NCI-H345 treated with DMSO at 0.1 percent for 48 hours (cell line): ENCODE measurements at regions not wholly inside any gene's neighbourhood (a gene's known extent, or its start where the extent isn't known, plus 50 kb on each side); places are given as distances from the start of the nearest gene placed in this dataset.
A peak's percentile ranks its signal among the peaks of the same experiment; 100 is the strongest.

Experiments used
- DNase-seq: peaks from one replicate; lab custom pipeline; 2025; ENCODE audit not compliant: unreplicated experiment; lab: John Stamatoyannopoulos, UW

DNA sequence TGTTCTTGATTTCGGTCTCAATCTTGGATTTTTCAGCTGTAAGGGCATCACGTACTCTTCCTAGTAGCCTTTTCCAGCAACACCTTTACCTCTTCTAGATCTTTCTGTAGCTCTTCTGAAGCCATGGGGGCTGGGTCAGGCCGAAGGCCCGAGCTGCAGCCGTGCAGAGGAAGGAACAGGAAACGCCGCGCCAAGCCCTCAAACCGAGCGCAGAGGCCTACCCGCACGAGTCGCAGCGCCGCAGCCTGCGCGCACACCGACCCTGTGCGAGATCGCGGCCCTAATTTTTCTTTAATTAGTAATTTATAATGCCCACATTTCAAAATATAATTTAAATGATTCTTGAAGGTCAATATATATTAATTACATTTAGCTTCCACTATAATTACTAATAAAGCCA is 483.8 kb downstream of the NUP35 start:
- no peak for DNase-seq

DNA sequence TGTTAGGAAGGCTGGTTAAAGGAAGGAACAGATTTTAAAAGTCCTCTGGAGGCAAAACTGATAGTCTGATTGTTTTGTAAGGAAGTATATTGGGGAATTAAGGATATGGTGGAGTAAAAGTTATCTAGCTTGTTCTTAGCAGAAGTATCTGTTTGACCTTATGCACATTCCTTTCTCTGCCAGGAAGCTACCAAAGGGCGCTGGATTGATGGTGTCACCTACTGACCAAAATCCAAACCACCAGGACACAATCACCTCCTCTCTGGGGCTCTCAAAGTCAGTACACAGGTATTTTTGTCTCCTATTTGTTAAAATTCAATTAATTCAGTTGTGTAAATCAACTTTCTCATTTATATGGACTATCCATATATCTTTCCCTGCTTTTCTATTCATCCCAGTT is 484.5 kb downstream of the NUP35 start:
- DNase-seq, result no peak

DNA sequence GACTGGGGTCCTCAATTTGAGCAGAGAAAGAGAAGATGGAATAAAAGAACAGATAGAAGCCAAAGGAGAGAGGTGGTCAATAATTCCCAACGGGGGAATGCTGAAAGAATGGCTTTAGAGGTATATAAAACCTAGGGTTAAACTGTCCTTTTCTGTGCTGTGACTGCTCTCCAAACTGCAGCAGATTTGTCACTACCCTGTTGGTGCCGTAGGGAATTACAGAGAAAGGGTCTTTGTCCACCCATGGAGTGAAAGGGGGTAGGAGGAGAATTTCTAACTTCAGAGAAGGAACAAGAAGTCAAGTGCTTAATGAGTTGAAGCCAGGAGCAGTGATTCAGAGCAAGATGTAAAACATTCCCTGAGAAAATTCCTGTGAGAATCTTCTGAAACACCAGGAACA is 486.5 kb downstream of the NUP35 start:
- no peak for DNase-seq

DNA sequence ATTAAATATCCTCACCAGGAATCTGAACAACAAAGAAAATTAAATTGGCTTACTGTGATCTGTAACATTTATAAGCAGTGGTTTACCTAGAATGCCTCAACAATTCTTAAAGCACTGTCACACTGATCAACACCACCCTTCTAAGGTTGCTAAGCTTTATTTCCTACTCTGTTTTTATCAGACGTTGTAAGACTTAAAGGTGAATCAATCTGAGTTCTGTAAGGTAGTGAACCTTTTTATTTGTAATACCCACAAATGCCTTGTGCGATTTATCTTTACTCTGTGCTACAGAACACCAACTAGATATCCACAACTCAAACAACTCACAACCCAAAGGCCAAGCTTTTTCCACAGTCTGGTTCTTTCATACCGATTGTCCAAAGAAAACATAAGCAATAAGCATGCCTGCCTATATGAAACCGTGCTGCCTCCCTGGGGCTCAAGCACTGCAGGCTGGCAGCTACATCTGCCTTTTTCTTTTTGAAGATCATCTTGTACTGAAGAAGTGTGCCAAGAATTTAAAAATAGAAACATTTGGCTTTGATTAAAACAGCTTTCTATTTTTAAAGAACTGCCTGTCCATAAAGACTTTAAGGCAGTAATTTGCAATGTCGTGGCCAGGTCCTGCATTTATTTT is 490.7 kb downstream of the NUP35 start:
- peak; percentile 68 for DNase-seq

DNA sequence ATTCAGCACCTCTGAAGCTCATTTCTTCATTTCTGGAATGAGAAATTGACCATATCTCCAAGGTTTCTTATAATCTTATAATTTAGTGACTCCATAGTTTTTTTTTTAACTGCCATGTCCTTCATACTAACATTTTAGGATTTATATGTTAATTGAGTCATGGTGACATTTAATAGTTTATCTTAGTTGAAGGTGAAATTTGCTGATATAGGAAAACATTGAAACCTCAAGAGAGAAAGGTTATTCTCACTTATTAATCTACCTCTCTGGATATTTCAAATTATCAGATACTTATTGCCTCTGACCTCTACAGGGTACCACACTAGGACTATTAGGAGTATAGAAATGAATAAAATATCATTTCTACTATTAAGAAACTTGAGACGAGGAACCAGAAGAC is 499.0 kb downstream of the NUP35 start:
- DNase-seq, result no peak

DNA sequence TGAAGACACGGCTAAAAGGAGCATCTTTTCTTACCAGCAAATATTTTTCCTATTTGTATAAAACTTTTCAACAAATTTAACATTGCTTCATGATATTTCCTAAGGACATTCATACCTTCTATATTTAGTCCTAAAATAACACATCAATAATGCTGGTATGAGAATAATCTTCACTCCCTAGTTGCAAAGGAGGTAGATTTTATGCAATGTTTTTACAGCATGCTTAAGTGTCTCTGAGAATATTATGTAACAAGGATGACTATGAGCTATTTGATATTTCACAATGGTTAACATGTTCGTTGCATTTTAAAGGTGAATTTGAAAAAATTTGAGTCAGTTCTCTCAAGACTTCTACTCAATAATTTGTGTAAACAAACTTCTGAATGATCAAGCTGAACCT is 506.7 kb downstream of the NUP35 start:
- no peak for DNase-seq

DNA sequence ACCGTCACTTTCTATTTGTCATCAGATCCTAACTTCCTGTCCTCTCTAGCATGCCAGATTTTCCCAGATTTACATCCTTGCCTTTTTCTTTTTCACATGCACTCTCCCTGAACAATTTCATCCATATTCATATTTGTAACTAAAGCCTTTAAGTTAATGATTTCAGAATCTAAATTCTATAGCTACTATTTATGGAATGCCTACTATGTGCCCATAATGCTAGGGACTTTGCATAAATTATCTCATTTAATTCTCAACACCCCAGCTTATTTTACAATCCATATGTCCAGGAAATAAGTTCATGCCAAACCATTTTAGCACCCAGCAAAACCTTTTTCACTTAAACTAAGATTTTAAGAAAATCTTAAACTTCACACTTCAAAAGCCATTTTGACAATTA is 531.9 kb downstream of the NUP35 start:
- DNase-seq, result no peak

DNA sequence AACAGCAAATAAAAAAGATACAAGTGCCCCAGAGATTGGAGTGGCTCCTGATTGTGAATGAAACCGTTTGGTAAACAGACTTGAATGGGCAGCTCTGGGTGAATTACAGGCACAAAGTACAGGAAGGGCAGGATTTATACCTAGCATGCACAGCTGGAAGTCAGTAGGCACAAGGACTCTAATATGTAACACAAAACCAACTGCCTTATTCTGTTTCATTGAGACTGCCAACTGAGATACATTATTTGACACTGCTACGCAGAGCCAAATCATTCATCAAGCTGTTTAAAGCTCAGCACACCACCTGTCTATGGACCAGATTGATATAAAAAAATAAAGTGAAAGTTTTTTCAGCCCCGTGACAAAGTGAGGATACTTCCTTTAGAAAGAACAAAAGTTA is 541.2 kb downstream of the NUP35 start:
- DNase-seq, result peak; percentile 99

DNA sequence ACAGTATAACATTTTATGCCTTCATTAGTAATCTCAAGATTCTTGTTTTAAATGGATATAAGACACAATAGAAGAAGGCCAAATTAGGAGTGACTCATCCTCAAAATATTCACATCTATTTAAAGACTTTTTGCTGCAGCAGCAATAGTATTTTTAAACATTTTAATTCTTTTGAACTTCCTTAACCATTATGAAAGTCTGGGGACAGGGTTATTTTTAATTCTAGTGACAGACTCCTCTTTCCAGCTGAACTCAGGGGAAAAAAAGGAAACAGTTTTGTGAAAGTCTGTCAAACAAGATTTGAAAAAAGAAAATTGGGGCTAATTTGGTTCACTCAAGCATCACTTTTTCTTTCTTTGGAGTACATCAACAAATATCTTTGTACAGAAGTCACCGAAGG is 541.8 kb downstream of the NUP35 start:
- peak; percentile 62 for DNase-seq

DNA sequence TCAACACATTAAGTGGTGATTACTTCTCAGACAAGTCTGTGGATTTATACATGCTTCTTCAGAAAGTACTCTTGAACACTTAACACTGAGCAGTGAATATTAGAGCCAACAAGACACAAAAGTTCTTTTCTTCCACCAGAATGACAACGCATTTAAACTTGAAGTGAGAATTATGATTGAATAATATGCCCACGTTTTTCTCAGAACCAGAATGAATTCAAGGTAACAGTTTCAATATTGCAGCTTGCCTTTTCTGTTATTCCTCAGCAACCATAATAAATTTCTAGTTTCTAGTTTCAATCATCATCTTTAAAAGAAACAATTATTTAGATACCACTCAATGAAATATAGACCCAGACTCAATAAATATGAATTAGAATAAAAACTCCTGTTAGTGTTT is 547.0 kb downstream of the NUP35 start:
- no peak for DNase-seq

DNA sequence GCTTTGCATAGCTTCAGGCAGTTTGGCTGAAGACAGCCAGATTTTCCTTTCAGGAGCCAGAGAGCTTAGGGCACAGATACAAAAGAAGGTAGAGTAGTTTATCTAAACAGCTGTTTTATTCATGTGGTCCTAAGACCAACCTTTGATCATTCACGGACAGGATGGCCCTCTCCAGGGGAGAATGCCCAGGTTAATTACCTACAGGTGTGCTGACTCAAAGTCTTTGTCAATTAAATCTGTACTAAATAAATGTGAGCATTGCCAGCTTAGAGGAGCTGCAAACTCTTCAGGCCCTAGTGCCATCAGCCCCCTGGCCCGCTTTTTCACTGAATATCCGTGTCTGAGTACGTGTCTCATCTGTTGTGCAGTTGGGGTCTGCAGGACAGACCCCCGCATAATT is 554.7 kb downstream of the NUP35 start:
- no peak for DNase-seq

DNA sequence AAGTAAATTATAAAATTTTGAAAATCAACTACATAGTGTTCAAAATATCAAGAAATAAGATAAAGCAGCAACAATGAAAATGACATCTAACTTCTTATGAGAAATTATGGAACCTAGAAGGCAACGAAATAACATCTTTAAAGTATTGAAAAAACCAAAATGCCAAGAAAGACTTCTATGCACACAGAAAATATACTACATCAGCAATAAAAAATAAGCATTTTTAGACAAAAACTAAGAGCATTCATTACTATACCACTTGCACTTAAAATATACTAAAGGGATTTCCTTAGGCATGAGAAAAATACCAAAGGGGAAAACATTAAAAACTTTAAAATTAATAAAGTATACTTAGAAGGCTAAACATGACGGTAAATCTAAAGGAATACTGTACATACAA is 556.3 kb downstream of the NUP35 start:
- DNase-seq, result no peak

DNA sequence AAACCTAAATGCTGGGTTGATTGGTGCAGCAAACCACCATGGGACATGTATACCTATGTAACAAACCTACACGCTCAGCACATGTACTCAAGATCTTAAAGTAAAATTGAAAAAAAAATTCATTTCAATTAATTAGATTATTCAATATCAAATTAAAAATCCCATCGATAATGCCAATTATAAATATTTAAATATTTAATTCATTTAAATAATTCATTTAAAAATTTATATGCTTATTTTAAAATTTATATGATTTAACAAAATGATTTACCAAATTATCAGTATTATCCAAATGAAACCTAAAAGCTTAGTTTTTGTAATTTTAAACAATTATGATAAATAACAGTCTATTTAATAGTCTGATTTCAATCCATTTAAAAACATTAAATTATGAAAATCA is 560.4 kb downstream of the NUP35 start:
- no peak for DNase-seq

DNA sequence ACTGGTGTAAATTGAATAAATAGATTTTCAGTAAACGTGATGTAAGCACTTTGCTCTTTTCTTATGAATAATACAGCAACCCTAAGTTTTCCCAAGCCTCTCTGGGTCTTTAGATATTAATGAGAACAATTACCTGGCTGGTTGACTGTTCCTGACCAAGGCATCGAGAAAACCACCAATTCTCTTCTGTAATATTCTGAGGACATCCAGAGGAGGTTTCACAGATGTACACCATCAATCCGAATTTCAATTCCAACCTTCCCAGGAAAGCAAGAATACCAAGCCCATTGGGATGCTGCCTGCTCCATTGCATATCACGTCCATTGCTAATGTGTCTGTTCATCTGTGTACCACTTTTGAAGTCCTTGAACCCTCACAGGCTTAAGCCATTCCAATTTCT is 571.8 kb downstream of the NUP35 start:
- DNase-seq, result no peak

DNA sequence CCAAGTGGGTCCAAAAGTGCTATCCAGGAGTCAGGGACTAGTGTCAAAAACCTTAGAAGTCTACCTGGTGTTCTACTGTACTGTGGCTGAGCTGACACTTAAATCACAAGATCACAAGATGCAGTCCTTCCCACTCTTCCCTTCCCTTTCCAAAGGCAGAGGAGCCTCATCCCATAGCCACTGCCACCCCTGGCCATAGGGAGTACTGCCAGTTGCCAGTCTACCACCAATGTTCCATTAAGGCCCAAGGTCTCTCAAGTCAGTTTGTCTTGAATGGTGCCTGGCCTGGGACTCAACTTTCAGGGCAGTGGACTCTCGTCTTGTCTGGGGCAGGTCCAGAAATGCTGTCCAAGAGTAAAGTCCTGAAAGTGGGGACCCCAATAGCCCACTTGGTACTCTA is 585.6 kb downstream of the NUP35 start:
- no peak for DNase-seq

DNA sequence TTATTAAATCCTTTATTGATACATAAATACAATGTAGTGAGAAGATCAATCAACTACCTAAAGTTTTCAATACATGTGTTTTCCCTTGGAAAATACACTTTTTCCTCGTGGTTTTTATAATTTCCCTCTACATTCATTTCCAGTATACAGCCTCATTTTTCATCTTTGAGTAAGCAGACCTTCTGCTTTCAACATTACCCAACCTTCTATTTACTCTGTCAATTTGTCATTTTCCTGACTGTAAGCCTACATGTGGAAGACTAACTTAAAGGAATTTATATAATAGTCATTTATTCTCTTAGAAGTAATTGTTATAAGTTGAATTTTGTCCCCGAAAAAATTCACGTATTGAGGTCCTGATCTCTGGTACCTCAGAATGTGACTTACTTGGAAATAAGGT is 594.0 kb downstream of the NUP35 start:
- DNase-seq, result no peak

DNA sequence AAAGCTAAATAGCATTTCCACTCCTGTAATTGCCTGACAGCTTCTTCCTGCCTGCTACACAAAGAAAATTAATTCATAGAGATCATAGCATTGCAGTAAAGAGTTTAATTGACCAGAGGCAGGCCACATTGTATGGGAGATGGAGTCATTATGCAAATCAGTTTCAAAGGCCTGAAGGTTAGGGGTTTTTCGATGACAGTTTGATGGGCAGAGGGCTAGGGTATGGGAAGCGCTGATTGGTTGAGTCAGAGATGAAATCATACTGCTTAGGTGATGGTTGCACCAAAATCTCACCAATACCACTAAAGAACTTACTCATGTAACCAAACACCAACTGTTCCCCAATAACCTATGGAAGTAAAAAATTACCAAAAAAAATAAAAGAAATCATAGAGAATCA is 599.0 kb downstream of the NUP35 start:
- no peak for DNase-seq

DNA sequence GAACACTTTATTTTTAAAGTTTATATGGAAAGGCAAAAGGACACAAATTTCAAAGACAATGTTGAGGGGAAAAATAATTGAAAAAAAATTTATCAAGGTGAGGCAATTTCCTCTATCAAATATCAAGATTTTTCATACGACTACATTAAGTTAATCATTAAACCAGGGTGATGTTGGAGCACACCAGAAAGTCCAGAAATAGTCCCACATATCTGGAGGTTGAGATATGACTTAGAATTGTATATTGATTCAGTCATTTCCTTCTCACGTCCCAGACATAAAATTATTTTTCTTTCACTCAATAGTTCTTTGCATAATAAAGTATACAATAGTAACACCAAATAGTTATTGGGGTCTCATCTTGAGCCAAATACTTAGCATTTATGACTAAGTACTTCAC is 605.1 kb downstream of the NUP35 start:
- DNase-seq, result no peak

DNA sequence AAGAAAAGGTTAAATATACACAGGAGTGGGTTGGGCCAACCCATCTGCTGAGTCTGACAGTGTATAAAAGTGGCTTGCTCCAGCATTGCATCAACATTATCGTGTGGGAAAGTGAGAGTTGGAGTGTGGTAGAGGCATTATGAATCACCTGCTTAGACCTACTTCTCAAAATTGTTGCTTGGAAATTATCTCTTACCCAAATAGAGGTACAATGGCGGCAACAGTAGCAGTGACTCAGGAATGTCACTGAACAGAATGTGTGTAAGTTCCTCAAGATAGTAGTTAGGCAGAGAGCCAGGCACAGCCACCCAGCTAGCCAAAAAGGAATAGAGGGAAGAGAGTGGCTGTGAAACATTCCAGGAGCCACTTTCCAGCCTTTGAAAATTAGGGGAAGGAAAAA is 616.0 kb downstream of the NUP35 start:
- no peak for DNase-seq

DNA sequence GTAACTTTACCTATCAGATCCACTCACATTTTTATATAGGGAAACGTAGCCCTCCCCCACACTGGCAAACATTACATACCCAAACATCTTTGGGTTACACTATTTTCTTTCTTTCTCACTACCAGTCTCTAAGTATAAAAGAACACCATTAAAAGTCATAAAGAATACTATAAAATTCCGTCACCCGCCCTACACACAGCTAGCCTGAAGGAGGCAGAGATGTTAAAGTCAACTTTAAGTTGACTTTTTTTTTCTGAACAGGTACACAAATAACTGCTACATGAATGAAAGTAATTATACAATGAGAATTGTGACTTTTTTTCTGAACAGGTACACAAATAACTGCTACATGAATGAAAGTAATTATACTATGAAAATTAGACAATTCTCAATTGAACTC is 628.3 kb downstream of the NUP35 start:
- no peak for DNase-seq

DNA sequence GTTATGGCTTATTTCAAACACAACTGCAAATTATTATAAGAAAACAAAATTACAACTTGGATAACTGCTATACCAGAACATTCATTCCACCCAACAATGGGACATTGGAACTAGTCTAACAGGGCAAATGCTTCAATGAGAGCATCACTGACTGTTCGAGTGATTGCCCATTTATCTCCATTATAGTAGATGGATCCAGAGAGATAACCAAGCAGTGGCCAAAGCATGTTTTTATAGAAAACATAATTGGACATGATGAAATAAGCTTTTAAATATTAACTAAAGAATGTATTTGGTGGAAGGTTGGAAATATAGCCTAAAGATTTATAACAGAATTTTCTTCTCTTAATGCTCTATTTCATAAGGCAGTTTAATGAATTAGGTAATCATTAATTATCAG is 634.8 kb downstream of the NUP35 start:
- DNase-seq, result no peak

DNA sequence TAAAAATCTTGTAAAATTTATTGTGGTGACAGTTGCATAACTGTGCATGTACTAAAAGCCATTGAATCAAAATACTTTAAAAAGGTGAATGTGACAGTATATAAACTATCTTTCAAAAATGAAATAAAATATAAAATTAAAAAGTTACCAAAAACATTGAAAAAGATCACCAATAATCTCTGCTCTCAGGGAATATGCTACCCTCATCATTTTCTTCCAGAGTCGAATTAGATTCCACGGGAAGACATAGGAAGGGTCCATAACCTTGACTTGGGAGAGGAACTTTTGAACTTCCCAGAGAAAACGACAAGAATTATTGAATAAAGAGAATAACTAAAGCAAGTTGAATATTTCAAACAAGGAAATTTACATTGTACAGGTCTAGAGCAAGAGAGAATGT is 649.5 kb downstream of the NUP35 start:
- no peak for DNase-seq

DNA sequence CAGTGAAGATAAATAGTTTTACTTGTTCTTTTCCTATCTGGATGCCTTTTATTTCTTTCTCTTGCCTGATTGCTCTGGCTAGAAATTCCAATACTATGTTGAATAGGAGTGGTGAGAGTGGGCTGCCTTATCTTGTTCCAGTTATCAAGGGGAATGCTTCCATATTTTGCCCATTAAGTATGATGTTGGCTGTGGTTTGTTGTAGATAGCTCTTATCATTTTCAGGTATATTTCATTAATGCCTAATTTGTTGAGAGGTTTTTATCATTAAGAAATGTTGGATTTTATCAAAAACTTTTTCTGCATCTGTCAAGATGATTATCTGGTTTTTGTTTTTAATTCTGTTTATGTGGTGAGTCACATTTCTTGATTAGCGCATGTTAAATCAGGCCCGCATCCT is 655.8 kb downstream of the NUP35 start:
- DNase-seq, result no peak

DNA sequence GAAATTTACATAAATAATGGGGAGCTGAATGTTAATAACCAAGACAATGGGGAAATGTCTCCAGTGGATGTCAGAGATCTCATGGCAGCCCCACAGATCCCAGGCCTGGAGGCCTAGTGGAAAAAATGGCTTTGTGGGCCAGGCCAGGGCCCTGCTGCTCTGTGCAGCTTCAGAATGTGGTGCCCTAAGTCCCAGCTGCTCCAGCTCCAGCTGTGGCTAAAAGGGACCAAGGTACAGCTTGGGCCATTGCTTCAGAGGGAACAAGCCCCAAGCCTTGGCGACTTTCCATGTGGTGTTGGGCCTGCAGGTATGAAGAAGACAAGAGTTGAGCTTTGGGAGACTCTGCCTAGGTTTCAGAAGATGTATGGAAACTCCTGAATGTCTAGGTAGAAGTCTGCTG is 658.2 kb downstream of the NUP35 start:
- no peak for DNase-seq
